ENCODE measurements at regions not wholly inside any gene's neighbourhood (a gene's known extent, or its start where the extent isn't known, plus 50 kb on each side); places are given as distances from the start of the nearest gene placed in this dataset.
"Not testable (repeated sequence)": the region's sequence is repeated elsewhere in the genome, so short reads cannot be mapped to it uniquely, and the experiment has no call there.

- intact Hi-C loops (cut with micrococcal nuclease; ENCODE audit: unreplicated experiment) = no loop called here
- H3K9me3 ChIP-seq (ENCODE audit: low read length) = no peaks in the 10 kb centered on the region
- no peaks in the 10 kb centered on the region; the same call in 1 of the 2 replicates for H3K9me2 ChIP-seq (ENCODE audit: insufficient read depth, low read length)
- TF ChIP-seq CTCF (conservative IDR thresholded peaks at IDR 0.05; ENCODE audit: low read length) = no peak
- no peak for TF ChIP-seq EZH2phosphoT487 (IDR thresholded peaks at IDR 0.05; ENCODE audit: borderline replicate concordance, low read depth, low read length)
- ChIA-PET POLR2A (interaction anchor here (0.6 kb wide), 1 partner anchor 698 kb away, joined by 4 read pairs; no protein-coding TSS in a partner anchor), CTCF (ENCODE audit: unreplicated experiment) (no interaction called here)
- no peak overlapping the region for H3K4me3 ChIP-seq (ENCODE audit: low read depth, low read length, poor library complexity, severe bottlenecking)
- no peaks in the 10 kb centered on the region for H3K4me1 ChIP-seq (ENCODE audit: insufficient read depth, low read length, poor library complexity, severe bottlenecking)
- no peaks in the 10 kb centered on the region for H4K20me1 ChIP-seq (ENCODE audit: insufficient read depth, low read length)
- no peaks in the 10 kb centered on the region for H3K36me3 ChIP-seq (ENCODE audit: insufficient read depth, low read length)
- no peak overlapping the region for H3K4me2 ChIP-seq (ENCODE audit: low read length)
- H3K79me2 ChIP-seq (ENCODE audit: insufficient read depth, low read depth, low read length) = no peaks in the 10 kb centered on the region
- no peak overlapping the region for H2AFZ ChIP-seq (ENCODE audit: low read length)
- no TSS peak for BruUV-seq (replicated peaks)
- H3K27ac ChIP-seq (ENCODE audit: low read depth, low read length, poor library complexity, severe bottlenecking) = no peak overlapping the region
- DNase-seq (ENCODE audit: low spot score) = no peak
Measured at GRCh38 chr3:109985943-109986555, 648.7 kb upstream of the DPPA4 start.

DNA sequence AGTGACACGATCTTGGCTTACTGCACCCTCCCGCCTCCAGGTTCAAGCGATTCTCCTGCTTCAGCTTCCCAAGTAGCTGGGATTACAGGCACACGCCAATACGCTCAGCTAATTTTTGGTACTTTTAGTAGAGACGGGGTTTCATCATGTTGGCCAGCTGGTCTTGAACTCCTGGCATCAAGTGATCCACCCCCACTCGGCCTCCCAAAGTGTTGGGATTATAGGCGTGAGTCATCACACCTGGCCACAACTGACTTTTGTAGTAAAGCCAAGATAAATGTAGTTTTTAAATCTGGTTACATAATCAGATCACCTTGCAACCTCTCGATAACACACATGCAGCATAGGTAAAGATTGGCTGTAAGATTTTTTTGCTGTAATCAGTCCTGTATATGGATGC, 657.5 kb upstream of the DPPA4 start:
- H4K20me1 ChIP-seq (ENCODE audit: insufficient read depth, low read length) = no peaks in the 10 kb centered on the region
- no peak for DNase-seq (ENCODE audit: low spot score)
- H3K9me3 ChIP-seq (ENCODE audit: low read length) = no peaks in the 10 kb centered on the region
- H3K27ac ChIP-seq (ENCODE audit: low read depth, low read length, poor library complexity, severe bottlenecking) = no peak overlapping the region
- H3K4me3 ChIP-seq (ENCODE audit: low read depth, low read length, poor library complexity, severe bottlenecking) = no peak overlapping the region
- intact Hi-C loops (cut with micrococcal nuclease; ENCODE audit: unreplicated experiment) = no loop called here
- no peaks in the 10 kb centered on the region for H3K79me2 ChIP-seq (ENCODE audit: insufficient read depth, low read depth, low read length)
- no peaks in the 10 kb centered on the region for H3K36me3 ChIP-seq (ENCODE audit: insufficient read depth, low read length)
- POLR2A ChIA-PET = no interaction called here
- no TSS peak for BruUV-seq (replicated peaks)
- no peak overlapping the region for H2AFZ ChIP-seq (ENCODE audit: low read length)
- no peaks in the 10 kb centered on the region for H3K4me1 ChIP-seq (ENCODE audit: insufficient read depth, low read length, poor library complexity, severe bottlenecking)
- no peak overlapping the region for H3K4me2 ChIP-seq (ENCODE audit: low read length)
- CTCF ChIA-PET (ENCODE audit: unreplicated experiment) = no interaction called here
- no peak for TF ChIP-seq CTCF (conservative IDR thresholded peaks at IDR 0.05; ENCODE audit: low read length)
- no peak for TF ChIP-seq EZH2phosphoT487 (IDR thresholded peaks at IDR 0.05; ENCODE audit: borderline replicate concordance, low read depth, low read length)
- no peaks in the 10 kb centered on the region for H3K9me2 ChIP-seq (ENCODE audit: insufficient read depth, low read length)

DNA sequence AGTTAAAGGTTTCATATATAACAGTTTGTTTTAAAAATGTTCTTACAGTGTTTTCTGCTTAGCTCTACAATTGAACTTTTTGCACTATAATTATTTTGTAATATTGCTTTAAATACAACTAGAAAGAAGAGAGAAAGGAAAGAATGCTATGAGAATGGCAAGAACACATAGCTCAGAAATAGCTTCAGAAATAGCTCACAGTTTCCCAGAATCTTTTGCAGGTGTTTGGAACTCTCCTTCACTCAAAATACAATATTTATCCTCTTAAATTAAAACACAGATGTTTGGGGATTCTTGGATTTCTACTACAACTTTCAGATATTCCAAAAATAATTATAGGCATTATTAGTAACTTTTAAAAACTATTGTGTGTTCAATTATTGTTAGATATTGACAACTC, 658.0 kb upstream of the DPPA4 start:
- no peak overlapping the region for H3K4me2 ChIP-seq (ENCODE audit: low read length)
- no peak overlapping the region for H3K4me3 ChIP-seq (ENCODE audit: low read depth, low read length, poor library complexity, severe bottlenecking)
- ChIA-PET POLR2A (interaction anchor here (0.6 kb wide), 1 partner anchor 14 kb away, joined by 4 read pairs; no protein-coding TSS in a partner anchor), CTCF (ENCODE audit: unreplicated experiment) (no interaction called here)
- intact Hi-C loops (cut with micrococcal nuclease; ENCODE audit: unreplicated experiment) = no loop called here
- H3K4me1 ChIP-seq (ENCODE audit: insufficient read depth, low read length, poor library complexity, severe bottlenecking) = no peaks in the 10 kb centered on the region
- DNase-seq (ENCODE audit: low spot score) = no peak
- H4K20me1 ChIP-seq (ENCODE audit: insufficient read depth, low read length) = no peaks in the 10 kb centered on the region
- H2AFZ ChIP-seq (ENCODE audit: low read length) = no peak overlapping the region
- no peaks in the 10 kb centered on the region for H3K9me3 ChIP-seq (ENCODE audit: low read length)
- H3K36me3 ChIP-seq (ENCODE audit: insufficient read depth, low read length) = no peaks in the 10 kb centered on the region
- H3K9me2 ChIP-seq (ENCODE audit: insufficient read depth, low read length) = no peaks in the 10 kb centered on the region
- BruUV-seq (replicated peaks) = no TSS peak
- no peak overlapping the region for H3K27ac ChIP-seq (ENCODE audit: low read depth, low read length, poor library complexity, severe bottlenecking)
- TF ChIP-seq CTCF (conservative IDR thresholded peaks at IDR 0.05; ENCODE audit: low read length) (no peak), EZH2phosphoT487 (IDR thresholded peaks at IDR 0.05; ENCODE audit: borderline replicate concordance, low read depth, low read length) (no peak)
- H3K79me2 ChIP-seq (ENCODE audit: insufficient read depth, low read depth, low read length) = no peaks in the 10 kb centered on the region

GRCh38 chr3:110001905-110002304, 664.6 kb upstream of the DPPA4 start:
- not testable (repeated sequence) for H3K4me3 ChIP-seq (ENCODE audit: low read depth, low read length, poor library complexity, severe bottlenecking); H3K9me2 ChIP-seq (ENCODE audit: insufficient read depth, low read length)

More at GRCh38 chr3:110001905-110002304, 664.6 kb upstream of the DPPA4 start:
- H3K79me2 ChIP-seq (ENCODE audit: insufficient read depth, low read depth, low read length); H2AFZ ChIP-seq (ENCODE audit: low read length); H3K4me1 ChIP-seq (ENCODE audit: insufficient read depth, low read length, poor library complexity, severe bottlenecking); H3K27ac ChIP-seq (ENCODE audit: low read depth, low read length, poor library complexity, severe bottlenecking); intact Hi-C loops (cut with micrococcal nuclease; ENCODE audit: unreplicated experiment); H3K36me3 ChIP-seq (ENCODE audit: insufficient read depth, low read length); DNase-seq (ENCODE audit: low spot score); CTCF ChIA-PET (ENCODE audit: unreplicated experiment); H3K4me2 ChIP-seq (ENCODE audit: low read length); H3K9me3 ChIP-seq (ENCODE audit: low read length); POLR2A ChIA-PET; BruUV-seq (replicated peaks); H4K20me1 ChIP-seq (ENCODE audit: insufficient read depth, low read length): not testable (repeated sequence)
